Urothelium cell line (cell line): ENCODE measurements at regions not wholly inside any gene's neighbourhood (a gene's known extent, or its start where the extent isn't known, plus 50 kb on each side); places are given as distances from the start of the nearest gene placed in this dataset.

Experiments used
- DNase-seq: peaks from one replicate; pipeline ENCODE4 v3.0.0; 2011; ENCODE audit warnings: low spot score, mixed read lengths
- FAIRE-seq: peaks from 2 replicates; lab custom pipeline; 2011; peaks lifted over from hg19 to GRCh38; lab: Jason Lieb, UNC

- DNase-seq (no peak), FAIRE-seq (no peak)
Observed at GRCh38 chr7:84354866-84355265, 160.3 kb upstream of the SEMA3A start.

DNA sequence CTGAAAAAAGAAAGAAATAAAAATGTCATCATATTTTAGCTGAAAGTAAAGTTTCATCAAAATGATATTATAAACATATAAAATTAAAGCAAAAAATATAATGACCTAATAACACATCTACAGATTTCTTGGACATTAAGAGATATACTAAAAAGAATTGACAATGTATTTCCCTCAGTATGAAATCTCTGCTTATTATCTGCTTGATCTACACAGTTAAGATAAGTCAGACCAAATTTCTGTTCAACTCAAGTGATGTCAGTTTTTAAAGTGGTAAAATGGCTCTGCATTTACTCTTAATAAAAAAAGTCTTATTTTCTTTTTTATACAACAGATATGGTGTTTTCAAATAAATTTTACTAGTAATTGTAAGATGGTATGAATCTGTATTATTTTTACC is 159.4 kb upstream of the SEMA3A start:
- FAIRE-seq, result no peak

GRCh38 chr7:84339306-84339705 is 144.7 kb upstream of the SEMA3A start:
- no peak for DNase-seq

More for the DNA sequence above, 159.4 kb upstream of the SEMA3A start:
- no peak for DNase-seq

DNA sequence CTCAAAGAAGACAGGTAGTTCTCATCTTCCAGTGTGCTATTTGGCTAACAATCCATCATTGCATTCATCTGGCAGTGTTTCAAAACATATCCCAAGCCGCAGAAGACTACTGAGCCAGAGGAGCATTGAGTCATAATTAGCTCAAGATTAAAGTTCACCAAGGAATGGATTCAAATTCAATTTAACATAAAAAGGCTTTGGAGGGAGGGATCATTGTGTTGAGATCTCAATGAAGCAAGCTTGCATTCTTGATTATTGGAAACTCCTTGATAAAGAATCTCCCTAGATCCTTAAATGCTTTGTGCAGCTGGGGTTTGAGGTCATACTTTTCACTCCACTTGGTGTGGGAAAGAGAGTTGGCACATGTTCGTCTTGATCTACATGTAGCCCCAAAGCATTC is 142.8 kb upstream of the SEMA3A start:
- DNase-seq (peak; percentile 14), FAIRE-seq (no peak)

More at GRCh38 chr7:84339306-84339705, 144.7 kb upstream of the SEMA3A start:
- no peak for FAIRE-seq

DNA sequence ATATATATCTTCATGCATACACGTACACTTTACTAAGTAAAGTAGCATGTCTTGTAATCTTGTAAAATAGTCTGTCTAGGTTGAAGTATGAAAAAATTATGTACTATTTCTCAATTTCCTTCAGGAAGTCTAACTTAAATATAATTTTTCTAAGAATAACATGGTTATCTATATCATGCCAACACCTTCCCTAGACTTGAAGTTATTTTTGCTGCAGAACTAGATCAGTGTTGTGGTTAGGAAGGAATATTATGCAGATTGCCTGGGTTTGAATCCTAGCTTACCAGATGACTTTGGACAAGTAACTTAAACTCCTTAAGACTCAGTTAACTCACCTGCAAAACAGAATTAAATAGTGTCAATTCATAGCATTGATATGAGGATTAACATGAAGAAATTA is 142.2 kb upstream of the SEMA3A start:
- DNase-seq (no peak), FAIRE-seq (no peak)

DNA sequence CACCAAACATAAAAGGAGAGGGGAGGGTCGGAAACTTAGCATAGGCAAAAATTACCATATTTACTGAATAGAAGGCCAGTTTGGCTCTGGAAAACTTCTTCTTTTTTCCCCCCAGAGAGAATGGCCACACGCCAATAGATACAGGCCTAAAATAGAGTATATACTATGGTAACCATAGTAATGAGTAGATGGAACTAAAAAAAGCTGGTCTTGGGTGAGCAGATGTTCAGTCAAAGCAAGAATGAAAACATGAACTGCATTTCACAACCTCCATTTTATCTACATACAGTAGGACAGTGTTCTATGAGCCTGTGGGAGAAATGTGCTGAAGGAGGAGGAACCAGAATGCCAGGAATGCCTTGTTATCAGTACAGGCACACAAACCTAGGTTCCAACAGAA is 141.7 kb upstream of the SEMA3A start:
- DNase-seq (no peak), FAIRE-seq (no peak)

GRCh38 chr7:84331616-84332015 is 137.0 kb upstream of the SEMA3A start:
- FAIRE-seq (no peak), DNase-seq (no peak)

DNA sequence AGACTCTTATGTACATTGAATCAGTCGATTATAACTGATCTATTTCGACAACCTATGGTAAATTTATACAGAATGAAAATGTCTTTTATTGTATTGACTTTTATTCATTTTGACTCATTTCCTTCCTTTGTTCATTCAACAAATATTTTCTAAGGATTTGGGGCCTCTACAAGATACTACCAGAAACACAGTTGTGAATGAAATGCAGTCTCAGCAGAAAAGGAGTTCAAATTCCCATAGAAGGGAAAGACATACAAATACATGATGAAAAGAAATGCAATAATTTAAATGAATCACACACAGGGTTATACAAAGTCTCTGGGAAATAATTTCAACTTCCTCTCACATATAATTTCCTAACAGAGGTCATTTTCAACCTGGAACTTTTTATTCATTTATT is 134.0 kb upstream of the SEMA3A start:
- no peak for DNase-seq
- FAIRE-seq, result no peak

GRCh38 chr7:84324136-84324630 is 129.6 kb upstream of the SEMA3A start:
- no peak for FAIRE-seq
- no peak for DNase-seq

DNA sequence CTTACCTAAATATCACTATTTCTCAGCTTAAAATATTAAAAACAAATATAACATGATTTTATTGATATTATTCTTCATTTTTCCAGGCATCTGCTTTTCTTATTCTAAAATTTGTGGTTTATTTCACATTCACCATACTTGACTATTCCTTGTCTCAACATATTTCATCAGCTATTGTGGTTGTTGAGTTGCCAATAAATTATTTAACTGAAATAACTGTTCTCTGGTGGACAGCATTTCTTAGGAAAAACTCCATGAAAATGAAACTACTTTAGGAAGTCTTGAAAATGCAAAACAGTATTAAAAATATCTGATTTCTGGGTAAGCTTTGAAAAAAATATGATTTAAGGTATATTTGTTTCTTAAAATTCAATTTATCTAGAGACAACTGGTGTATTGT is 122.9 kb upstream of the SEMA3A start:
- FAIRE-seq (no peak), DNase-seq (no peak)

DNA sequence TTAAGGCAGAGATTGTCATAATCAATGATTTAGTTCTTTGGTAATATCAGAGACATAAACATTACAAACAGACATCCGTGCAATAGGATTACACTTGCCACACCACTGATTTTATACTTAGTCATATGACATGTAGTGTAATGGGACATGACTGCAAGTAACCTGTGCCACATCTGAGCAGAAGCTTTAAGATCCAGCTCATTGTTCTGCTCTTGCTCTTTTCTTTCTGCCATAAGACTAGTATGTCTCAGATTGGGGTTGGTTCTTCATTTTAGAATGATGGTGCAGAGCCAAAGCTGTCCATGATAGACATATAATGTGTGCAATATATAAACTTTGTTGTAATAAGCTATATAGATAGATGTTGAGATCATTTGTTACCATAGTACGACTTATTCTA is 119.7 kb upstream of the SEMA3A start:
- no peak for DNase-seq
- FAIRE-seq, result no peak

DNA sequence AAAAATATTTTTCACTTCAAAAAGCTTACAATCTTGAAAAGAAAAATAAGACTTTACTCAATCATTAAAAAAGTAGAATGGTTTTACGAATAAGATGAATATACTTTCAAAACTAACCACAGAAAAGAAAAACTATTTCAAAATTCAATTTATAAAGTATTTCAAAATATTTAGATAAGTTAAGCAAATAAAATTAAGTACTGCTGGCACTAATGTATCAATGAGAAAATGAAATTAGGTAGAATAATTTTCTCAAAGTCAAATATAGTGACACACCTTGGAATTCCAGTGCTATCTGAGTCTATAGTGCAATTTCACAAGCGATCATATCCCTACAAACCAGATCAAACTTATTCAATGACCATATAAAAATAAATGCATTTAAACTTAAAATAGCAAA is 109.8 kb upstream of the SEMA3A start:
- DNase-seq, result no peak
- FAIRE-seq, result no peak

- FAIRE-seq (no peak), DNase-seq (peak; percentile 25)
Observed at GRCh38 chr7:84302949-84303348, 108.4 kb upstream of the SEMA3A start.

GRCh38 chr7:84297616-84298015 is 103.0 kb upstream of the SEMA3A start:
- DNase-seq, result no peak
- no peak for FAIRE-seq

DNA sequence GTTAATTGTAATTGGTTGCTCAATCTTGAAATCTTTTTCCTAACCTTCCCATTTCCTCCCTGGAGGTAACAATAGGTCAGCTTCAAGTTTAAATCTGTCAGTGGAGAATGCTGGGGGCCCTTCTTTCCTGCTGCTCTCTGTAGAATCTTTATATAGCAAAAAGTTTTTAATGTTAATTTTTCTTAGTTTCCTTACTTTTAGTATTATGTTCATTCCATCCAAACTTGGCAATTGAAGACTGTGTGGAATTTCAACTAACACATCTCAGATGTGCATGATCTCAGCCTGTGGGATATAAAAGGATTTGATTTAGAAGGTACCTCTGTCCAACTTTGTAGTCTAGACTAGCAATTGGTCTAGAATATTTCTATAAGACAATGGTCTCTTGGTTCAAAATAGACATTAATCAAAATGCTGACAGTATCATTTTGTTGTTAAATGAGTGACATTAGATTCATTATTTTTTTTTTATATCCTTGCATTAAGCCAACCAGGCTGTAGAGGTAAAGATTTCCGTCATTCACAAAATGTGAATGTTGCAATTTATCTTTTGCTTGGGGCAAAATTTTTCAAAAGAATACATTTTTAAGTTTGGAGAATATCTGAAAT is 100.4 kb upstream of the SEMA3A start:
- FAIRE-seq (no peak), DNase-seq (no peak)

- DNase-seq, result no peak
- no peak for FAIRE-seq
Observed at GRCh38 chr7:84294391-84294790, 99.8 kb upstream of the SEMA3A start.

DNA sequence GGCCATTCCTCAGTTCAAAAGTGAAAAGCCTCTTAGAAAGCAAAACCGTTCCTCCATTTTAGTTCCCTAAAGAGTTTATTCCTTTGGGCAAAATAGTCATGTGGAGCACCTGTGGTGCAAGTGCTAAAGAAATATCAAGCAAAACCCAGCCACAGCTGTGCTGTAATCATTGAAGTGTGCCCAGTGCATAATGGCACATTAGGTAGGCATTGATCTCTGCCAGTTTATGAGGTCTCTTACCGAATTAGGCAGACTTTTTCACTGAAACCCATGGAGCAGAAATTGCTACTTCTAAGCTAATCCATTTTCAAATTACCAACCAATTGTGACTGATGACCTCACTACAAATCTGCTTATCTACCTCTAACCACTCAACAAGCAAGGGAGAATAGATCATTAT is 97.2 kb upstream of the SEMA3A start:
- peak; percentile 46 for FAIRE-seq

GRCh38 chr7:84283798-84284197 is 89.2 kb upstream of the SEMA3A start:
- DNase-seq (no peak), FAIRE-seq (no peak)

More for the DNA sequence above, 97.2 kb upstream of the SEMA3A start:
- DNase-seq, result no peak

DNA sequence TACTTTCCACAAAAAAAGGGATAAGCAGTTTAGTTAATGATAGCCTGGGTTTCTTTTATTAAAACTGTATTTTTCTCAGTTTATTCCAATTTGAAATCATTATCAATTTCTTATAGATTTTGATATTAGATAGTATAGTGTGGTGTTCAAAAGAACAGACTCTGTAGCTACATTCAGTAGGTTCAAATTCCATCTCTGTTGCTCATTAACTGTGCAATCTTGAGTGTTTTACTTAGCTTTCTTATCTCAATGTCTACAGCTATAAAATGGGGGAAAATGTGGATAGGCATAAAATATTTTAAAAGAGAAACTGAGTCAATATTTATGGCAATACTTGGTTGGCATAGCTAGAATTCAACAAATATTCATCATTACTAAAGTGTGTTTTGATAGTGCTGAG is 86.9 kb upstream of the SEMA3A start:
- FAIRE-seq (no peak), DNase-seq (no peak)

GRCh38 chr7:84277628-84278224 is 83.1 kb upstream of the SEMA3A start:
- FAIRE-seq, result no peak

GRCh38 chr7:84274029-84274638 is 79.5 kb upstream of the SEMA3A start:
- DNase-seq (no peak), FAIRE-seq (no peak)

More at GRCh38 chr7:84277628-84278224, 83.1 kb upstream of the SEMA3A start:
- DNase-seq, result no peak

DNA sequence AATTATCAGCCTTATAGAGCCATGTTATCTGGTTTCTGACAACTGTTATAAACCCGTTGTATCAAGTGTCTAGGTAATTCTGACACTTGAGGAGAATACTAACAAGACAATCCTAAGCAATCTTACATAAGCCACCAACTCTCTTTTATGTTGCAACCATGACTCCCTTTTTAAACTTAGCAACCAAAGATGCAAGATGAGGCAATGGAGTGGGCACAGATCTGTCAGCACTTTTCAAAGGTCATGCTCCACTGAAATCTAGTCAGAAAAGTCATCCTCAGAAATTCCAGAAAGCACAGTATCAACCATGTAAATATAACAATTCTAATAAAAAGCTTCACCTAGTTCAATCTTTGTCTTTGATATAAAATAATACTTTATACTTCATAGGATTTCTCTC is 77.0 kb upstream of the SEMA3A start:
- FAIRE-seq, result no peak
- DNase-seq, result no peak
